GM18508 (cell line): ENCODE measurements at regions not wholly inside any gene's neighbourhood (a gene's known extent, or its start where the extent isn't known, plus 50 kb on each side); places are given as distances from the start of the nearest gene placed in this dataset.
A peak's percentile ranks its signal among the peaks of the same experiment; 100 is the strongest.

Experiments used
- ATAC-seq: cut with Tn5 transposase; IDR thresholded peaks from one replicate; pipeline ENCODE4 v1.9.1; 2021; ENCODE audit warnings: moderate number of reproducible peaks; ENCODE audit not compliant: insufficient read depth, unreplicated experiment

DNA sequence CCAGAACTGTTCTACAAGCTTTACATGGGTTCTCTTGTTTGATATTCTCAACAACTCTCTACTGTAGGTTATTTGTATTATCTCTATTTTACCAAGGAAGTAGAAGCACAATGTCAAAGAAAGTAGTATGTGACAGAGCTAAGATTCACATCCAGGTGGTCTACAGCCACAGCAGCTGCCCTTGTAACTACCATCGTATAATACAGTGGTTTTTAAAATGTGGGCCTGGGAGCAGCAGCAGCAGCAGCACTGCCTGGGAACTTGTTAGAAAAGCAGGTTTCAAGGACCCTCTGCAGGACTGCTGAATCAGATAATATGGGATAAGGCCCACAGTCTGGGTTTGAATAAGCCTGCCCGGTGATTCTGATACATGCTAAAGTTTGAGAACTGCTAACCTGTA lies 357.1 kb upstream of the SATB1 start:
- ATAC-seq: no peak

GRCh38 chr3:18780959-18781358 lies 355.8 kb upstream of the SATB1 start:
- ATAC-seq: no peak

- ATAC-seq: no peak
These were observed 354.6 kb upstream of the SATB1 start for GRCh38 chr3:18779704-18780103.

DNA sequence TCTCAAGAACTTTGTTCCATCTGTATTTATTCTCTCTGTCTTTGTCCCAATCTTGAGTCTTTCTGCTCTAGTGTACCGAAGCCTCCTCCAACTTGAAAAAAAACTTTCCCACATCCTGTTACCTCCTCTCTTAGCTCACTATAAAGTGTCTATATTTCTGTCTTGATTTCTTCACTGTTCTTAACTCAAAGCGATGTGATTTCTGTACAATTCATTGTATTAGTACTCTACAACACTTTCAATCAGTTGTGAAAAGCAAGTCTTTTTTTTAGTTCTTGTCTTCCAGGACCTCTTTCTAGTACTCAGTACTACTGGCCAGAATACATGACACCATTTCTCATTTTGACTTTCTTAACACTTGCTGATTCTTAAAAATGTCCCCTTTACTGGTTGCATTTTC lies 353.5 kb upstream of the SATB1 start:
- no peak for ATAC-seq

DNA sequence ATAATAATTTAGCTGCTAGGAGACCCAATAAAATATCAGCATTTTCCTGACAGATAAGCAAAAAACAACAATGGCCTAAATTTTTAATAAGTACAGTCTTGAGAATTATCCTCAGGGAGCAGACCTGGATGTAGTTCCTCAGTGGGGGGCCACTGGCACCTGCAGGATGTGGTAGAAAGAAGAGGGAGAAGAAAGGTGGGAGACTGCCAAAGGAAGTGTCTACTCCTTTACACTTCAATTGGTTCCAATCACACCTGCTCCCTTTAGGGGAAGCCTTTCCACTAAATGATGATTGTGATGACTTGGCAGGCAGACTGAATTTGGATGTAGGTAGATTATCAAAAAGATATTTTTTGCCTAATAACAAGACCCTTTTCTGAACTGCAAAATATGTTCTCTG lies 353.0 kb upstream of the SATB1 start:
- no peak for ATAC-seq

GRCh38 chr3:18775501-18775900 lies 350.4 kb upstream of the SATB1 start:
- ATAC-seq: no peak

- no peak for ATAC-seq
These were observed 349.4 kb upstream of the SATB1 start for GRCh38 chr3:18774319-18775088.

GRCh38 chr3:18772699-18773305 lies 347.7 kb upstream of the SATB1 start:
- no peak for ATAC-seq

- no peak for ATAC-seq
These were observed 346.8 kb upstream of the SATB1 start for GRCh38 chr3:18771931-18772330.

GRCh38 chr3:18770800-18771199 lies 345.7 kb upstream of the SATB1 start:
- no peak for ATAC-seq

DNA sequence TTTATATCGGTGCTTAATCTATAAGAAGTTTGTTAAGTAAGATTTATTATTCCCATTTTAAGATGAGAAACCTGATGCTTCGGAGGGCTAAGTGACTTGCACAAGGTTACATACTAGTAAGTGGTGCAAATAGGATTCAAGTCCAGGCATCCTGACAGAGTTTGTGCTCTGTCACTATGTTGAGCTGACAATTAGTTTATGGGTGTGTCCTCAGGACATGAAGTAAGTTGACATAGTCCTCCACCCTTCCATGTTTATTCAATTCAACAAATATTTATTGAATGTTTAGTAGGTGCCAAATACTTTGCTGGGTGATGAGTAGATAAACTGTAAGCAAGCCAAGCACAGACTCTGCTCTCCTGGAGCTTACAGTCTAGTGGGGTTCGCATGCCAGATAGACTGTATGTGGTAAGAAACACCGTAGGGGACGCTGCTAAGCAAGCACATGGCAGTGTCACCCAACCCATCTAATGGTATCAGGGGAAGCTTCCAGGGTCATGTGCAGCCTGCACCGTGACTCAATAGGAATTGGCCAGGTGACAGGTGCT lies 342.7 kb upstream of the SATB1 start:
- ATAC-seq: no peak

DNA sequence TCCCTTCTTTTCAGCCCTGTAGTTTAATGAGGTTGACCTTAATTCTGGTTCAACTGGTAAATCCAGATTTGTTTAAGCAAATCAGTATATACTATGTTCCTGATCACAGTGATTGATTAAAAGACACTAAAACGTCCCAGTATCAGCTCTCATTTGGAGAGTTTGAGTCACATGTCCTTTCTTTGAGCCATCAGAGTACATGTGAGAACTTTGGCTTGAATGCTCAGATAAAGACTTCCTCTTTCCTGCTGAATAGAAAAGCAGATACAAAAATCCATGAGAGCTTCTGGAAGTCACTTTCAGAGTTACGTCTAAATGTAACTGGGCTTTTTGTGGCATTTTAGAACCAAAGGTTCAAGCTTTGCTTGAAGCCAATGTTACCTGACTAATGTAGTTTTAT lies 341.8 kb upstream of the SATB1 start:
- ATAC-seq: no peak

GRCh38 chr3:18765662-18766061 lies 340.5 kb upstream of the SATB1 start:
- no peak for ATAC-seq

GRCh38 chr3:18765161-18765560 lies 340.0 kb upstream of the SATB1 start:
- ATAC-seq: no peak

- no peak for ATAC-seq
These were observed 336.4 kb upstream of the SATB1 start for GRCh38 chr3:18761530-18761929.

GRCh38 chr3:18758047-18758704 lies 333.0 kb upstream of the SATB1 start:
- ATAC-seq: peak; percentile 68

GRCh38 chr3:18757476-18757875 lies 332.3 kb upstream of the SATB1 start:
- ATAC-seq: no peak

DNA sequence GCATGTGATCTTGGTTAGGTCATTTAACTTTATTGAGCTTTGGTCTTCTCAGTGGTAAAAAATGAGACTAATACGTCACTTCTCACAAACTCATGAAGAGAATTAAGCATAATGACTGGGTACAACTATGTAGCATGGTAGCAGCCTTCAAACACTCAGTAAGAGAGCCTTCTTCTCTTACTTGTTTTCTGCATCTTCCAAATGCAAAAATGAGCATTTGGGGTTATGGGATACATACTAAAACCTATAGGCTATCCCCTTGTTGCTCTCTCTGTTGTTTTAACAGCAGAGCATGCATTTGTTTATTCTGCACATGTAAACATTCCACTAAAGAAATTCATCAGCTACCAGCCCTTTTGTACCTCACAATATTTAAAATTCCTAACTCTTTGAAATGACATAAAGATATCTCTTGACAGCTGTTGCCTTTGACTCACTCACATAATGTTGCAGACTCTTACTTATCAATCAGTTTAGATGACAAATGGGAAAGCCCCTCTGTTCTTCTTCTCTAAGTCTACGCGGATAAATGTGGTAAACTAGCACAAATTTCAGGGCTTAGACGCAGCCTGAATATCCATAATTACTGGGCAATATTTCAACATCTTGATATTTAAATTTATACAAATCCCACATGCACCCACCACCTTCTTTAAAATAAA lies 327.3 kb upstream of the SATB1 start:
- no peak for ATAC-seq

DNA sequence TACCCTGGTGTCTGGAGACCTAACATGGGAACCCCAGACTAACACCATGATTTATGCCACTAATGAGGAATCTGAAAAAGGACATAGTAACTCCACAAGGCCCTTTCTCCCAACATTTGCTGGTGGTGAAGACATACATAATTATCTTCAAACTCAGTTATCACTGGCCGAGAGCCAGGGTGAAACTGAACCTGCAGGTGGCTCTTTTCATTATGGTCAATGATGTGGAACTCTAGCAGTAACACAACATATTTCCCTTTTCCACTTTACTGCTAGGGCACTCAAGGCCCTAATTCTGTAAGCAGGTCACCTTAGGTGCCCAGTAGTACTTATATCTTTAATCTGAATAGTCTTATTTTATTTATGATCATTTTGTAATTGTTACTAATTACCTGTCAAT lies 326.4 kb upstream of the SATB1 start:
- ATAC-seq: no peak

- ATAC-seq: no peak
These were observed 322.2 kb upstream of the SATB1 start for GRCh38 chr3:18747383-18747782.

GRCh38 chr3:18745472-18745871 lies 320.3 kb upstream of the SATB1 start:
- no peak for ATAC-seq
